Vagina (tissue), 2 donors: ENCODE measurements at regions not wholly inside any gene's neighbourhood (a gene's known extent, or its start where the extent isn't known, plus 50 kb on each side); places are given as distances from the start of the nearest gene placed in this dataset.

Source experiments
- DNase-seq, 2 donors: peaks; one replicate each; pipeline ENCODE4 v3.0.0-alpha.2; 2017; ENCODE audit errors: extremely low spot score in 2 of 2
- H3K27ac ChIP-seq: fragments of 200-600 bp; sonication (generic); one replicate; pipeline ENCODE4 v1.5.1; 2019
- H3K27me3 ChIP-seq: fragments of 200-600 bp; sonication (generic); one replicate; pipeline ENCODE4 v1.5.1; 2019
- H3K36me3 ChIP-seq, 2 donors: fragments of 200-600 bp; sonication (generic); one replicate each; pipeline ENCODE4 v1.5.1; 2017 to 2019
- H3K4me1 ChIP-seq: fragments of 200-600 bp; sonication (generic); one replicate; pipeline ENCODE4 v1.5.1; 2019
- H3K4me3 ChIP-seq, 2 donors: fragments of 200-600 bp; sonication (generic); 1 replicate in 1 of 2; 2 replicates in 1 of 2; pipeline ENCODE4 v1.5.1; 2016 to 2019
- H3K9me3 ChIP-seq: fragments of 200-600 bp; sonication (generic); one replicate; pipeline ENCODE4 v1.5.1; 2019
- CTCF ChIP-seq, 3 experiments: fragments of 450-650 bp in 2 of 3; fragments of 200-600 bp in 1 of 3; sonication (generic) in 1 of 3; IDR thresholded peaks; one replicate each; pipeline ENCODE4 v1.5.1; 2017 to 2019; ENCODE audit warnings: antibody characterized with exemption in 3 of 3, mild to moderate bottlenecking in 2 of 3, moderate library complexity in 2 of 3
- POLR2A ChIP-seq, 2 donors: fragments of 450-650 bp; IDR thresholded peaks; one replicate each; pipeline ENCODE4 v1.6.1; 2017; ENCODE audit warnings: antibody characterized with exemption in 2 of 2, mild to moderate bottlenecking in 2 of 2, moderate library complexity in 2 of 2
- POLR2AphosphoS5 ChIP-seq, 2 donors: sonication (generic); formaldehyde crosslinking; IDR thresholded peaks; one replicate each; pipeline ENCODE4 v1.9.0; 2017; ENCODE audit warnings: antibody characterized with exemption in 2 of 2, mild to moderate bottlenecking in 2 of 2, low read depth in 1 of 2; ENCODE audit not compliant: insufficient read depth in 1 of 2
- intact Hi-C: fragments of 100-400 bp; cut with DNase I; formaldehyde crosslinking; loops from one replicate; pipeline ENCODE4 v1.15.1; 2023

- Histone ChIP-seq H3K27ac (no peak overlapping the region), H3K4me1 (no peaks in the 10 kb centered on the region), H3K27me3 (no peaks in the 10 kb centered on the region), H3K36me3 (no peaks in the 10 kb centered on the region), H3K9me3 (no peaks in the 10 kb centered on the region), H3K4me3 (no peak overlapping the region)
- intact Hi-C loops: no loop called here
- TF ChIP-seq CTCF (IDR thresholded peaks at IDR 0.05) (no peak), POLR2A (IDR thresholded peaks at IDR 0.05) (no peak), POLR2AphosphoS5 (IDR thresholded peaks at IDR 0.05; ENCODE audit: insufficient read depth in 1 of 2, low read depth in 1 of 2) (no peak)
- no peak for DNase-seq
These were observed 2302.3 kb upstream of the C9orf72 start for GRCh38 chr9:29875547-29875946.

GRCh38 chr9:29882767-29883166, 2309.5 kb upstream of the C9orf72 start:
- Histone ChIP-seq H3K36me3 (no peaks in the 10 kb centered on the region), H3K9me3 (no peaks in the 10 kb centered on the region), H3K27ac (no peak overlapping the region), H3K4me1 (no peaks in the 10 kb centered on the region), H3K27me3 (no peaks in the 10 kb centered on the region), H3K4me3 (no peak overlapping the region)
- no peak for TF ChIP-seq POLR2A (IDR thresholded peaks at IDR 0.05)
- no peak for TF ChIP-seq CTCF (IDR thresholded peaks at IDR 0.05)
- no peak for TF ChIP-seq POLR2AphosphoS5 (IDR thresholded peaks at IDR 0.05; ENCODE audit: insufficient read depth in 1 of 2, low read depth in 1 of 2)
- intact Hi-C loops: no loop called here
- no peak for DNase-seq

GRCh38 chr9:29906065-29906464, 2332.8 kb upstream of the C9orf72 start:
- Histone ChIP-seq H3K9me3 (no peaks in the 10 kb centered on the region), H3K27me3 (no peaks in the 10 kb centered on the region), H3K36me3 (no peaks in the 10 kb centered on the region), H3K4me3 (no peak overlapping the region), H3K27ac (no peak overlapping the region), H3K4me1 (no peaks in the 10 kb centered on the region)
- DNase-seq: no peak
- TF ChIP-seq POLR2A (IDR thresholded peaks at IDR 0.05): no peak
- TF ChIP-seq POLR2AphosphoS5 (IDR thresholded peaks at IDR 0.05; ENCODE audit: insufficient read depth in 1 of 2, low read depth in 1 of 2): no peak
- no peak for TF ChIP-seq CTCF (IDR thresholded peaks at IDR 0.05)
- intact Hi-C loops: no loop called here

GRCh38 chr9:29928072-29928471, 2354.8 kb upstream of the C9orf72 start:
- intact Hi-C loops: no loop called here
- Histone ChIP-seq H3K9me3 (no peaks in the 10 kb centered on the region), H3K4me1 (no peaks in the 10 kb centered on the region), H3K27ac (no peak overlapping the region), H3K36me3 (no peaks in the 10 kb centered on the region), H3K4me3 (no peak overlapping the region), H3K27me3 (no peaks in the 10 kb centered on the region)
- TF ChIP-seq POLR2AphosphoS5 (IDR thresholded peaks at IDR 0.05; ENCODE audit: insufficient read depth in 1 of 2, low read depth in 1 of 2) (no peak), CTCF (IDR thresholded peaks at IDR 0.05) (no peak), POLR2A (IDR thresholded peaks at IDR 0.05) (no peak)
- DNase-seq: no peak

GRCh38 chr9:29939559-29939958, 2366.3 kb upstream of the C9orf72 start:
- no peak overlapping the region for H3K27ac ChIP-seq
- no peak overlapping the region for H3K4me3 ChIP-seq
- H3K36me3 ChIP-seq: no peaks in the 10 kb centered on the region
- intact Hi-C loops: no loop called here
- no peaks in the 10 kb centered on the region for H3K9me3 ChIP-seq
- H3K4me1 ChIP-seq: no peaks in the 10 kb centered on the region
- TF ChIP-seq POLR2A (IDR thresholded peaks at IDR 0.05): no peak
- TF ChIP-seq POLR2AphosphoS5 (IDR thresholded peaks at IDR 0.05; ENCODE audit: insufficient read depth in 1 of 2, low read depth in 1 of 2): no peak
- no peak for TF ChIP-seq CTCF (IDR thresholded peaks at IDR 0.05)
- DNase-seq: no peak
- no peaks in the 10 kb centered on the region for H3K27me3 ChIP-seq
